HG03442 (cell line): ENCODE measurements at regions not wholly inside any gene's neighbourhood (a gene's known extent, or its start where the extent isn't known, plus 50 kb on each side); places are given as distances from the start of the nearest gene placed in this dataset.

Experiments used
- ATAC-seq: cut with Tn5 transposase; IDR thresholded peaks from one replicate; pipeline ENCODE4 v1.9.1; 2021; ENCODE audit warnings: mild to moderate bottlenecking, moderate library complexity; ENCODE audit not compliant: unreplicated experiment

- ATAC-seq = no peak
These were observed 65.9 kb upstream of the NTRK3 start for GRCh38 chr15:88322461-88322860.

- ATAC-seq = no peak
These were observed 64.7 kb upstream of the NTRK3 start for GRCh38 chr15:88321271-88321670.

GRCh38 chr15:88316586-88316985, 60.0 kb upstream of the NTRK3 start:
- ATAC-seq = no peak

GRCh38 chr15:88315221-88315878, 58.8 kb upstream of the NTRK3 start:
- no peak for ATAC-seq

GRCh38 chr15:88312941-88313579, 56.5 kb upstream of the NTRK3 start:
- ATAC-seq = no peak

- no peak for ATAC-seq
These were observed 52.8 kb upstream of the NTRK3 start for GRCh38 chr15:88309363-88309762.

GRCh38 chr15:88307344-88307743, 50.8 kb upstream of the NTRK3 start:
- ATAC-seq = no peak
